A549 (cell line): ENCODE measurements at regions not wholly inside any gene's neighbourhood (a gene's known extent, or its start where the extent isn't known, plus 50 kb on each side); places are given as distances from the start of the nearest gene placed in this dataset.

Source experiments
- ATAC-seq, 2 experiments: fragments of 200-7000 bp in 1 of 2; fragments of >200 bp in 1 of 2; cut with Nextera tagmentation in 1 of 2; cut with Tn5 transposase in 1 of 2; 3 replicates each; pipeline versions ENCODE4 v1.8.0 to v1.9.1; 2018 to 2020; ENCODE audit warnings: mild to moderate bottlenecking in 1 of 2, moderate library complexity in 1 of 2
- CTCF ChIA-PET: fragments of 300-600 bp; sonication (Branson Sonifier 250); formaldehyde crosslinking; extraction: SDS; loops from one replicate; lab custom pipeline; 2021; ENCODE audit warnings: antibody characterized with exemption, inconsistent platforms; lab: Yijun Ruan, JAX
- POLR2A ChIA-PET: fragments of 350-600 bp; formaldehyde crosslinking; extraction: SDS; loops from one replicate; lab custom pipeline; 2021; ENCODE audit warnings: antibody characterized with exemption, inconsistent platforms; lab: Yijun Ruan, JAX
- DNase-seq, 2 experiments: peaks; one replicate each; pipeline versions ENCODE4 v3.0.0 to v3.0.0-alpha.2; 2011 to 2016; ENCODE audit warnings: low read depth in 1 of 2, low spot score in 1 of 2
- FAIRE-seq: peaks from 2 replicates; lab custom pipeline; 2011; peaks lifted over from hg19 to GRCh38; lab: Jason Lieb, UNC
- H3K27ac ChIP-seq, 2 experiments: fragments of >200 bp; sonication (Bioruptor Twin); formaldehyde crosslinking; 3 replicates each; pipeline ENCODE4 v1.5.1; 2016 to 2017
- H3K4me1 ChIP-seq: fragments of >200 bp; sonication (Bioruptor Twin); formaldehyde crosslinking; 3 replicates; pipeline ENCODE4 v1.6.1; 2016
- H3K4me2 ChIP-seq: fragments of >200 bp; sonication (Bioruptor Twin); formaldehyde crosslinking; 3 replicates; pipeline ENCODE4 v1.6.1; 2016
- H3K4me3 ChIP-seq: fragments of >200 bp; sonication (Bioruptor Twin); formaldehyde crosslinking; 3 replicates; pipeline ENCODE4 v1.5.1; 2016
- H3K9me3 ChIP-seq: fragments of >200 bp; sonication (Bioruptor Twin); formaldehyde crosslinking; 3 replicates; pipeline ENCODE4 v1.6.1; 2016
- BCL3 ChIP-seq: fragments of >200 bp; sonication (Bioruptor Twin); formaldehyde crosslinking; IDR thresholded peaks from 3 replicates; pipeline ENCODE4 v1.6.1; 2016
- ELK1 ChIP-seq: fragments of 150-350 bp; IDR thresholded peaks from 2 replicates; pipeline ENCODE4 v1.6.1; 2014; ENCODE audit warnings: low read depth, mild to moderate bottlenecking, low read length
- FOSB ChIP-seq: fragments of 250-450 bp; sonication (Bioruptor Pico); IDR thresholded peaks from 2 replicates; pipeline ENCODE4 v1.5.0; 2020; ENCODE audit warnings: mild to moderate bottlenecking, moderate library complexity
- FOSL2 ChIP-seq, 2 experiments: fragments of 450-650 bp in 1 of 2; fragments of >200 bp in 1 of 2; sonication (Bioruptor Twin) in 1 of 2; formaldehyde crosslinking; IDR thresholded peaks; 2 replicates each; pipeline versions ENCODE4 v1.5.0 to v1.6.1; 2016 to 2020; ENCODE audit warnings: mild to moderate bottlenecking in 1 of 2, moderate library complexity in 1 of 2
- GATA3 ChIP-seq: IDR thresholded peaks from 2 replicates; pipeline ENCODE4 v1.6.1; 2012; ENCODE audit warnings: borderline replicate concordance
- HDAC2 ChIP-seq: fragments of 200-600 bp; sonication (generic); IDR thresholded peaks from 2 replicates; pipeline ENCODE4 v1.6.1; 2016
- HES2 ChIP-seq: fragments of >200 bp; sonication (Bioruptor Twin); formaldehyde crosslinking; IDR thresholded peaks from 2 replicates; pipeline ENCODE4 v1.6.1; 2016
- HMGXB4 ChIP-seq: fragments of 250-450 bp; sonication (Bioruptor Pico); IDR thresholded peaks from 2 replicates; pipeline ENCODE4 v1.5.0; 2021; ENCODE audit warnings: mild to moderate bottlenecking, moderate library complexity, borderline replicate concordance
- HOXA7 ChIP-seq: fragments of 250-450 bp; sonication (Bioruptor Pico); IDR thresholded peaks from 2 replicates; pipeline ENCODE4 v1.5.0; 2020; ENCODE audit warnings: mild to moderate bottlenecking, moderate library complexity
- MAFK ChIP-seq: fragments of 450-650 bp; IDR thresholded peaks from 2 replicates; pipeline ENCODE4 v1.6.1; 2014; ENCODE audit not compliant: partially characterized antibody
- NFE2L2 ChIP-seq: fragments of 150-350 bp; conservative IDR thresholded peaks from 2 replicates; pipeline ENCODE4 v1.6.1; 2014; ENCODE audit warnings: low read length
- PBX3 ChIP-seq: IDR thresholded peaks from 2 replicates; pipeline ENCODE4 v1.6.1; 2012
- POLR2AphosphoS2 ChIP-seq: conservative IDR thresholded peaks from 2 replicates; pipeline ENCODE4 v1.6.1; 2012; ENCODE audit warnings: low read length, improper control_type of control experiment, inconsistent platforms
- REST ChIP-seq: fragments of 200-600 bp; sonication (generic); IDR thresholded peaks from 2 replicates; pipeline ENCODE4 v1.6.1; 2016; ENCODE audit warnings: antibody characterized with exemption, mild to moderate bottlenecking, moderate library complexity
- RFX5 ChIP-seq: fragments of 450-650 bp; IDR thresholded peaks from 2 replicates; pipeline ENCODE4 v1.7.1; 2014; ENCODE audit warnings: antibody characterized with exemption, mild to moderate bottlenecking, moderate library complexity
- ZC3H11A ChIP-seq: fragments of 450-650 bp; IDR thresholded peaks from 2 replicates; pipeline ENCODE4 v1.6.1; 2014; ENCODE audit warnings: antibody characterized with exemption, mild to moderate bottlenecking
- ZNF302 ChIP-seq: fragments of 250-450 bp; sonication (Bioruptor Pico); IDR thresholded peaks from 2 replicates; pipeline ENCODE4 v1.9.0; 2021; ENCODE audit warnings: inconsistent platforms, mild to moderate bottlenecking, moderate library complexity
- WGBS: methylation state at CpG from one replicate; pipeline ENCODE4 v1.1.6; 2017; ENCODE audit errors: missing lambda C conversion rate; 5-methylcytosine and 5-hydroxymethylcytosine counted together

GRCh38 chr6:168152980-168153379 lies 74.0 kb upstream of the FRMD1 start (continued):
- TF ChIP-seq BCL3 = no peak
- no peak for TF ChIP-seq ZC3H11A

- CTCF ChIA-PET = interaction anchor here (0.7 to 4.7 kb wide), 10 partner anchors 19 to 867 kb away, joined by 3 to 42 read pairs (median 4); no protein-coding TSS in a partner anchor
- DNase-seq (no peak), FAIRE-seq (no peak), ATAC-seq (no peak)
- Histone ChIP-seq H3K9me3 (no peaks in the 10 kb centered on the region), H3K4me2 (no peak overlapping the region), H3K4me1 (peaks cover 30% of the 10 kb centered on the region), H3K27ac (peak overlapping the region in 1 of 2 experiments; percentile 23; a peak in 1 of 6 replicates), H3K4me3 (no peak overlapping the region)
- TF ChIP-seq ZNF302 (CRISPR knock-in tag) (no peak), HES2 (no peak), ELK1 (no peak), MAFK (no peak), FOSB (CRISPR knock-in tag) (no peak), FOSL2 (IDR thresholded peaks at IDR 0.05) (no peak), FOSL2 (CRISPR knock-in tag; IDR thresholded peaks at IDR 0.05) (no peak), NFE2L2 (no peak), REST (no peak), HMGXB4 (no peak), PBX3 (no peak), GATA3 (no peak), RFX5 (no peak), POLR2AphosphoS2 (no peak), HOXA7 (CRISPR knock-in tag) (no peak), HDAC2 (no peak)
- 72% methylated on average over 17 of the region's 18 CpGs for WGBS
- POLR2A ChIA-PET = no interaction called here
These were observed 73.4 kb upstream of the FRMD1 start for GRCh38 chr6:168152306-168152963.
